HepG2 (cell line): ENCODE measurements at regions not wholly inside any gene's neighbourhood (a gene's known extent, or its start where the extent isn't known, plus 50 kb on each side); places are given as distances from the start of the nearest gene placed in this dataset.

Experiments
- BRCA1 ChIP-seq: sonication (generic); formaldehyde crosslinking; IDR thresholded peaks from 2 replicates; pipeline ENCODE4 v1.4.0; 2020; ENCODE audit warnings: missing genetic modification reagents
- CHD2 ChIP-seq: IDR thresholded peaks from 2 replicates; pipeline ENCODE4 v1.6.1; 2011; ENCODE audit warnings: low read depth, low read length, improper control_type of control experiment
- IRF2 ChIP-seq: IDR thresholded peaks from 2 replicates; pipeline ENCODE4 v1.6.1; 2018; ENCODE audit warnings: missing genetic modification reagents, missing compliant biosample characterization
- MAZ ChIP-seq, 2 experiments: sonication (generic) in 1 of 2; formaldehyde crosslinking in 1 of 2; IDR thresholded peaks; 2 replicates each; pipeline versions ENCODE4 v1.5.0 to v1.6.1; 2012 to 2020; ENCODE audit warnings: low read depth in 2 of 2, mild to moderate bottlenecking in 2 of 2, borderline replicate concordance in 1 of 2, improper control_type of control experiment in 1 of 2, low read length in 1 of 2, missing genetic modification reagents in 1 of 2, moderate library complexity in 1 of 2
- NFATC3 ChIP-seq: sonication (generic); formaldehyde crosslinking; IDR thresholded peaks from 2 replicates; pipeline ENCODE4 v1.5.1; 2020; ENCODE audit warnings: mild to moderate bottlenecking, missing genetic modification reagents
- SMARCC2 ChIP-seq: fragments of 450-650 bp; IDR thresholded peaks from 2 replicates; pipeline ENCODE4 v1.6.1; 2017; ENCODE audit warnings: antibody characterized with exemption, mild to moderate bottlenecking
- SMC3 ChIP-seq: IDR thresholded peaks from 2 replicates; pipeline ENCODE4 v1.6.1; 2011; ENCODE audit warnings: low read length, improper control_type of control experiment
- YY1 ChIP-seq: IDR thresholded peaks from 2 replicates; pipeline ENCODE4 v1.6.1; 2011; ENCODE audit warnings: low read length, low read depth, moderate library complexity, mild to moderate bottlenecking; ENCODE audit not compliant: insufficient read depth, insufficient replicate concordance
- ZNF678 ChIP-seq: sonication (generic); formaldehyde crosslinking; IDR thresholded peaks from 2 replicates; pipeline ENCODE4 v1.4.0; 2020; ENCODE audit warnings: mild to moderate bottlenecking, missing genetic modification reagents
- ZNF775 ChIP-seq: sonication (generic); formaldehyde crosslinking; IDR thresholded peaks from 2 replicates; pipeline ENCODE4 v1.4.0; 2020; ENCODE audit warnings: missing genetic modification reagents, mild to moderate bottlenecking, moderate library complexity, borderline replicate concordance
- TF ChIP-seq, protein P1 (sequence below), 2 experiments: fragments of 450-650 bp in 1 of 2; sonication (generic) in 1 of 2; formaldehyde crosslinking; IDR thresholded peaks; 2 replicates each; pipeline versions ENCODE4 v1.5.0 to v1.8.0; 2020 to 2022; ENCODE audit warnings: mild to moderate bottlenecking in 1 of 2, missing genetic modification reagents in 1 of 2
- TF ChIP-seq, protein P2 (sequence below): sonication (generic); formaldehyde crosslinking; IDR thresholded peaks from 2 replicates; pipeline ENCODE4 v1.5.0; 2020; ENCODE audit warnings: mild to moderate bottlenecking, missing genetic modification reagents, moderate library complexity

DNA sequence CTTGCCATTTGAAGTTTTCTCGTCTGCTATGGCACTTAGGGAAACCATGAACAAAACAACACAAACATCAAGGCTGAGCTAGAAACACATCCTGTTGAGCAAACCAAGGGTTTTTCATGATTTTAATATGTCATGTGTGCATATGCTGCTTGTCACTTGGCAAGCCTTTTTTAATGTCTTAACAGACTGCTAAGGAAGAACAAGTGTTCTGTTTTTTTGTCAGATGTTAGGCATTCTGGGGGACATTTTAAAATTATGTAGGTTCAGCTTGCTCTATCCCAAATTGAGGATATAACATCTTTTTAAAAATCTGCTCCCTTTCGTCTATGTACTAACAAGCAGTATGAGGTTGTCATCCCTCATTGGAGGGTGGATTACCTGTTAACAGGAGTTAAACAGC lies 150.3 kb downstream of the HTR1A start:
- TF ChIP-seq BRCA1 (CRISPR knock-in tag) (no peak), IRF2 (no peak), SMC3 (no peak), CHD2 (no peak), ZNF678 (CRISPR knock-in tag) (no peak), ZNF775 (CRISPR knock-in tag) (no peak), MAZ (IDR thresholded peaks at IDR 0.05; ENCODE audit: borderline replicate concordance, low read depth, low read length) (no peak), MAZ (CRISPR knock-in tag; IDR thresholded peaks at IDR 0.05; ENCODE audit: low read depth) (no peak), SMARCC2 (no peak), YY1 (no peak), NFATC3 (CRISPR knock-in tag) (no peak)
- TF ChIP-seq, protein P1, sequence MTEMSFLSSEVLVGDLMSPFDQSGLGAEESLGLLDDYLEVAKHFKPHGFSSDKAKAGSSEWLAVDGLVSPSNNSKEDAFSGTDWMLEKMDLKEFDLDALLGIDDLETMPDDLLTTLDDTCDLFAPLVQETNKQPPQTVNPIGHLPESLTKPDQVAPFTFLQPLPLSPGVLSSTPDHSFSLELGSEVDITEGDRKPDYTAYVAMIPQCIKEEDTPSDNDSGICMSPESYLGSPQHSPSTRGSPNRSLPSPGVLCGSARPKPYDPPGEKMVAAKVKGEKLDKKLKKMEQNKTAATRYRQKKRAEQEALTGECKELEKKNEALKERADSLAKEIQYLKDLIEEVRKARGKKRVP (CRISPR knock-in tag; IDR thresholded peaks at IDR 0.05) = no peak
- TF ChIP-seq, protein P2, sequence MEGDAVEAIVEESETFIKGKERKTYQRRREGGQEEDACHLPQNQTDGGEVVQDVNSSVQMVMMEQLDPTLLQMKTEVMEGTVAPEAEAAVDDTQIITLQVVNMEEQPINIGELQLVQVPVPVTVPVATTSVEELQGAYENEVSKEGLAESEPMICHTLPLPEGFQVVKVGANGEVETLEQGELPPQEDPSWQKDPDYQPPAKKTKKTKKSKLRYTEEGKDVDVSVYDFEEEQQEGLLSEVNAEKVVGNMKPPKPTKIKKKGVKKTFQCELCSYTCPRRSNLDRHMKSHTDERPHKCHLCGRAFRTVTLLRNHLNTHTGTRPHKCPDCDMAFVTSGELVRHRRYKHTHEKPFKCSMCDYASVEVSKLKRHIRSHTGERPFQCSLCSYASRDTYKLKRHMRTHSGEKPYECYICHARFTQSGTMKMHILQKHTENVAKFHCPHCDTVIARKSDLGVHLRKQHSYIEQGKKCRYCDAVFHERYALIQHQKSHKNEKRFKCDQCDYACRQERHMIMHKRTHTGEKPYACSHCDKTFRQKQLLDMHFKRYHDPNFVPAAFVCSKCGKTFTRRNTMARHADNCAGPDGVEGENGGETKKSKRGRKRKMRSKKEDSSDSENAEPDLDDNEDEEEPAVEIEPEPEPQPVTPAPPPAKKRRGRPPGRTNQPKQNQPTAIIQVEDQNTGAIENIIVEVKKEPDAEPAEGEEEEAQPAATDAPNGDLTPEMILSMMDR (CRISPR knock-in tag) = no peak
